K562 (cell line): ENCODE measurements at regions not wholly inside any gene's neighbourhood (a gene's known extent, or its start where the extent isn't known, plus 50 kb on each side); places are given as distances from the start of the nearest gene placed in this dataset.

Experiments used
- CHCHD3 ChIP-seq: fragments of 250-450 bp; sonication (Bioruptor Pico); IDR thresholded peaks from 2 replicates; pipeline ENCODE4 v2.1.2; 2022; ENCODE audit warnings: mild to moderate bottlenecking
- DPF2 ChIP-seq: fragments of 450-650 bp; IDR thresholded peaks from 2 replicates; pipeline ENCODE4 v1.6.1; 2016
- ELF1 ChIP-seq: fragments of 200-800 bp; sonication (Bioruptor generic); IDR thresholded peaks from 2 replicates; pipeline ENCODE4 v1.6.1; 2016; ENCODE audit warnings: missing genetic modification characterization, missing compliant biosample characterization
- FOXM1 ChIP-seq, 2 experiments: fragments of 450-650 bp in 1 of 2; sonication (generic) in 1 of 2; formaldehyde crosslinking in 1 of 2; IDR thresholded peaks; 2 replicates each; pipeline versions ENCODE4 v1.6.1 to v1.9.0; 2017 to 2022; ENCODE audit warnings: low read depth in 2 of 2, mild to moderate bottlenecking in 2 of 2, missing genetic modification reagents in 1 of 2, moderate library complexity in 1 of 2
- GABPB1 ChIP-seq: sonication (generic); formaldehyde crosslinking; IDR thresholded peaks from 2 replicates; pipeline ENCODE4 v1.8.0; 2022; ENCODE audit warnings: mild to moderate bottlenecking, missing genetic modification reagents
- MAFF ChIP-seq: IDR thresholded peaks from 2 replicates; pipeline ENCODE4 v1.6.1; 2012; ENCODE audit warnings: low read length, improper control_type of control experiment
- MAFG ChIP-seq: fragments of 450-650 bp; conservative IDR thresholded peaks from 2 replicates; pipeline ENCODE4 v1.6.1; 2016; ENCODE audit warnings: missing genetic modification characterization, missing compliant biosample characterization
- MEF2D ChIP-seq: conservative IDR thresholded peaks from 2 replicates; pipeline ENCODE4 v1.6.1; 2016; ENCODE audit warnings: low read depth, missing genetic modification characterization, missing compliant biosample characterization
- NBN ChIP-seq: fragments of 450-650 bp; IDR thresholded peaks from 2 replicates; pipeline ENCODE4 v1.6.1; 2016; ENCODE audit warnings: low read depth, mild to moderate bottlenecking
- POLR2AphosphoS2 ChIP-seq: IDR thresholded peaks from 2 replicates; pipeline ENCODE4 v1.6.1; 2012; ENCODE audit warnings: low read length, improper control_type of control experiment
- POLR2AphosphoS5 ChIP-seq: IDR thresholded peaks from 2 replicates; pipeline ENCODE4 v1.6.1; 2011; ENCODE audit warnings: mild to moderate bottlenecking, low read depth, low read length, moderate library complexity; ENCODE audit not compliant: control insufficient read depth, insufficient read depth
- SAFB ChIP-seq: fragments of 200-400 bp; formaldehyde crosslinking; IDR thresholded peaks from 2 replicates; pipeline ENCODE4 v1.6.1; 2017; ENCODE audit warnings: low read depth, low read length, borderline replicate concordance
- SMARCA5 ChIP-seq: fragments of 450-650 bp; IDR thresholded peaks from 2 replicates; pipeline ENCODE4 v1.6.1; 2016
- TBP ChIP-seq: optimal IDR thresholded peaks from 2 replicates; pipeline ENCODE3; 2011; ENCODE audit warnings: low read depth, low read length, improper control_type of control experiment
- ZNF41 ChIP-seq: fragments of 250-450 bp; sonication (Bioruptor Pico); conservative IDR thresholded peaks from 2 replicates; pipeline ENCODE4 v1.4.0; 2020; ENCODE audit warnings: mild to moderate bottlenecking
- ZNF583 ChIP-seq: fragments of 250-450 bp; sonication (Bioruptor Pico); IDR thresholded peaks from 2 replicates; pipeline ENCODE4 v1.4.0; 2020
- TF ChIP-seq, protein P1 (sequence below): sonication (generic); formaldehyde crosslinking; IDR thresholded peaks from 2 replicates; pipeline ENCODE4 v1.5.0; 2020; ENCODE audit warnings: missing genetic modification reagents
- TF ChIP-seq, protein P2 (sequence below), 2 experiments: fragments of 150-350 bp in 1 of 2; IDR thresholded peaks; 2 replicates each; pipeline ENCODE4 v1.6.1; 2012 to 2016; ENCODE audit warnings: low read depth in 2 of 2, low read length in 2 of 2, mild to moderate bottlenecking in 1 of 2, moderate library complexity in 1 of 2

DNA sequence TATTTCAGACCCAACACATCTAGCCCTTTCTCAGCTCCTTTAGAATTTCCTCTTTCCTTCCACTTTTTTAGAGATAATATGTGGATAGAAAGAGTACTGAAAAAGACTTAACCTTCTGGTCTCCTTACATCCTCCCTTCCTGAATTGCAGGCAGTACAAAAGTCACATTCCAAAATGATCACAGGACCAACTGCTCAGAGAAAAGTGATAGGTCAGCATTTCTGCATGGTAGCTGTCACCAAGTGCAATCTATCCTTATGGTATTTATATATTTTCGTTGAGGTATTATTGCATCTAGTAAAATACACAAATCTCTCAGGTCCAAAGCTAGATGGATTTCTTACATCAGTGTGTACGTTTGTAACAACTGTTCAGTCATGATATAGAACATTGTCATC, 427.5 kb downstream of the LPIN1 start (continued):
- TF ChIP-seq, protein P1, sequence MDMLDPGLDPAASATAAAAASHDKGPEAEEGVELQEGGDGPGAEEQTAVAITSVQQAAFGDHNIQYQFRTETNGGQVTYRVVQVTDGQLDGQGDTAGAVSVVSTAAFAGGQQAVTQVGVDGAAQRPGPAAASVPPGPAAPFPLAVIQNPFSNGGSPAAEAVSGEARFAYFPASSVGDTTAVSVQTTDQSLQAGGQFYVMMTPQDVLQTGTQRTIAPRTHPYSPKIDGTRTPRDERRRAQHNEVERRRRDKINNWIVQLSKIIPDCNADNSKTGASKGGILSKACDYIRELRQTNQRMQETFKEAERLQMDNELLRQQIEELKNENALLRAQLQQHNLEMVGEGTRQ (CRISPR knock-in tag): no peak
- TF ChIP-seq TBP (no peak), GABPB1 (no peak), DPF2 (no peak), ZNF41 (CRISPR knock-in tag) (no peak), CHCHD3 (CRISPR knock-in tag) (no peak), MAFG (tag) (peak; percentile 82), POLR2AphosphoS2 (no peak), NBN (no peak), ELF1 (no peak), ZNF583 (CRISPR knock-in tag) (no peak), MAFF (peak; percentile 88), MEF2D (no peak), POLR2AphosphoS5 (no peak), SAFB (no peak), FOXM1 (IDR thresholded peaks at IDR 0.05; ENCODE audit: low read depth) (no peak), FOXM1 (CRISPR knock-in tag; IDR thresholded peaks at IDR 0.05; ENCODE audit: low read depth) (no peak), SMARCA5 (no peak)
- TF ChIP-seq, protein P2, sequence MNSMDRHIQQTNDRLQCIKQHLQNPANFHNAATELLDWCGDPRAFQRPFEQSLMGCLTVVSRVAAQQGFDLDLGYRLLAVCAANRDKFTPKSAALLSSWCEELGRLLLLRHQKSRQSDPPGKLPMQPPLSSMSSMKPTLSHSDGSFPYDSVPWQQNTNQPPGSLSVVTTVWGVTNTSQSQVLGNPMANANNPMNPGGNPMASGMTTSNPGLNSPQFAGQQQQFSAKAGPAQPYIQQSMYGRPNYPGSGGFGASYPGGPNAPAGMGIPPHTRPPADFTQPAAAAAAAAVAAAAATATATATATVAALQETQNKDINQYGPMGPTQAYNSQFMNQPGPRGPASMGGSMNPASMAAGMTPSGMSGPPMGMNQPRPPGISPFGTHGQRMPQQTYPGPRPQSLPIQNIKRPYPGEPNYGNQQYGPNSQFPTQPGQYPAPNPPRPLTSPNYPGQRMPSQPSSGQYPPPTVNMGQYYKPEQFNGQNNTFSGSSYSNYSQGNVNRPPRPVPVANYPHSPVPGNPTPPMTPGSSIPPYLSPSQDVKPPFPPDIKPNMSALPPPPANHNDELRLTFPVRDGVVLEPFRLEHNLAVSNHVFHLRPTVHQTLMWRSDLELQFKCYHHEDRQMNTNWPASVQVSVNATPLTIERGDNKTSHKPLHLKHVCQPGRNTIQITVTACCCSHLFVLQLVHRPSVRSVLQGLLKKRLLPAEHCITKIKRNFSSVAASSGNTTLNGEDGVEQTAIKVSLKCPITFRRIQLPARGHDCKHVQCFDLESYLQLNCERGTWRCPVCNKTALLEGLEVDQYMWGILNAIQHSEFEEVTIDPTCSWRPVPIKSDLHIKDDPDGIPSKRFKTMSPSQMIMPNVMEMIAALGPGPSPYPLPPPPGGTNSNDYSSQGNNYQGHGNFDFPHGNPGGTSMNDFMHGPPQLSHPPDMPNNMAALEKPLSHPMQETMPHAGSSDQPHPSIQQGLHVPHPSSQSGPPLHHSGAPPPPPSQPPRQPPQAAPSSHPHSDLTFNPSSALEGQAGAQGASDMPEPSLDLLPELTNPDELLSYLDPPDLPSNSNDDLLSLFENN (IDR thresholded peaks at IDR 0.05; ENCODE audit: low read depth in 2 of 2, low read length in 2 of 2): no peak
